Liver (tissue), 8 donors: ENCODE measurements at regions not wholly inside any gene's neighbourhood (a gene's known extent, or its start where the extent isn't known, plus 50 kb on each side); places are given as distances from the start of the nearest gene placed in this dataset.

ENCODE experiments used
- DNase-seq: peaks from one replicate; pipeline ENCODE4 v3.0.0-alpha.2; 2017; ENCODE audit warnings: low spot score
- H3K27ac ChIP-seq, 2 donors: one replicate each; pipeline ENCODE4 v1.7.0; 2013; ENCODE audit warnings: inconsistent platforms in 2 of 2, low read length in 2 of 2, control low read depth in 1 of 2, low read depth in 1 of 2, mild to moderate bottlenecking in 1 of 2
- H3K27me3 ChIP-seq, 4 donors: one replicate each; pipeline versions ENCODE4 v1.6.1 to v1.7.0; 2013; ENCODE audit warnings: low read length in 3 of 4, inconsistent platforms in 1 of 4, mild to moderate bottlenecking in 1 of 4, moderate library complexity in 1 of 4; ENCODE audit not compliant: control insufficient read depth in 4 of 4, insufficient read depth in 4 of 4
- H3K36me3 ChIP-seq, 4 donors: one replicate each; pipeline versions ENCODE4 v1.6.1 to v1.7.0; 2013; ENCODE audit warnings: low read length in 3 of 4, mild to moderate bottlenecking in 3 of 4, low read depth in 1 of 4, moderate library complexity in 1 of 4; ENCODE audit not compliant: control insufficient read depth in 4 of 4, insufficient read depth in 3 of 4
- H3K4me1 ChIP-seq, 4 donors: one replicate each; pipeline versions ENCODE4 v1.6.1 to v1.7.0; 2013; ENCODE audit warnings: low read length in 3 of 4, mild to moderate bottlenecking in 3 of 4, moderate library complexity in 1 of 4; ENCODE audit not compliant: control insufficient read depth in 4 of 4, insufficient read depth in 4 of 4
- H3K4me3 ChIP-seq, 3 donors: one replicate each; pipeline versions ENCODE4 v1.6.1 to v1.7.0; 2013; ENCODE audit warnings: low read length in 3 of 3, control low read depth in 1 of 3, low read depth in 1 of 3, mild to moderate bottlenecking in 1 of 3
- H3K9ac ChIP-seq, 2 donors: one replicate each; pipeline ENCODE4 v1.7.0; 2013; ENCODE audit warnings: low read length in 2 of 2, mild to moderate bottlenecking in 2 of 2, moderate library complexity in 2 of 2, control low read depth in 1 of 2, low read depth in 1 of 2
- H3K9me3 ChIP-seq, 4 donors: one replicate each; pipeline versions ENCODE4 v1.6.1 to v1.7.0; 2013; ENCODE audit warnings: low read length in 3 of 4; ENCODE audit not compliant: control insufficient read depth in 4 of 4
- ATF3 ChIP-seq: IDR thresholded peaks from 2 replicates; pipeline ENCODE4 v1.6.1; 2016; ENCODE audit warnings: antibody characterized with exemption
- CTCF ChIP-seq: fragments of 150-350 bp; IDR thresholded peaks from 2 replicates; pipeline ENCODE4 v1.5.1; 2017; ENCODE audit warnings: improper control_type of control experiment, low read depth, low read length; ENCODE audit not compliant: missing input control
- EGR1 ChIP-seq, 2 donors: IDR thresholded peaks; 2 replicates each; pipeline ENCODE4 v1.6.1; 2016 to 2018; ENCODE audit warnings: antibody characterized with exemption in 2 of 2, low read depth in 2 of 2
- FOXA1 ChIP-seq: IDR thresholded peaks from 2 replicates; pipeline ENCODE4 v1.6.1; 2016; ENCODE audit warnings: antibody characterized with exemption
- FOXA2 ChIP-seq: IDR thresholded peaks from 2 replicates; pipeline ENCODE4 v1.6.1; 2016; ENCODE audit warnings: antibody characterized with exemption
- GABPA ChIP-seq, 2 donors: IDR thresholded peaks in 1 of 2; conservative IDR thresholded peaks in 1 of 2; 2 replicates each; pipeline ENCODE4 v1.6.1; 2016; ENCODE audit warnings: antibody characterized with exemption in 2 of 2, mild to moderate bottlenecking in 1 of 2, moderate library complexity in 1 of 2
- HNF4A ChIP-seq, 2 donors: conservative IDR thresholded peaks; 2 replicates each; pipeline ENCODE4 v1.6.1; 2016; ENCODE audit warnings: antibody characterized with exemption in 2 of 2, mild to moderate bottlenecking in 2 of 2
- HNF4G ChIP-seq: IDR thresholded peaks from 2 replicates; pipeline ENCODE4 v1.6.1; 2016; ENCODE audit warnings: antibody characterized with exemption
- JUND ChIP-seq, 2 donors: IDR thresholded peaks; 2 replicates each; pipeline ENCODE4 v1.6.1; 2016; ENCODE audit warnings: antibody characterized with exemption in 2 of 2
- MAX ChIP-seq: IDR thresholded peaks from 2 replicates; pipeline ENCODE4 v1.6.1; 2016; ENCODE audit warnings: antibody characterized with exemption
- NR2F2 ChIP-seq: IDR thresholded peaks from 2 replicates; pipeline ENCODE4 v1.6.1; 2016; ENCODE audit warnings: antibody characterized with exemption
- RAD21 ChIP-seq, 2 donors: IDR thresholded peaks; 2 replicates each; pipeline ENCODE4 v1.6.1; 2016; ENCODE audit warnings: antibody characterized with exemption in 2 of 2, mild to moderate bottlenecking in 2 of 2
- RXRA ChIP-seq, 2 donors: IDR thresholded peaks; 2 replicates each; pipeline ENCODE4 v1.6.1; 2017 to 2018; ENCODE audit warnings: antibody characterized with exemption in 2 of 2, mild to moderate bottlenecking in 1 of 2
- SP1 ChIP-seq: IDR thresholded peaks from 2 replicates; pipeline ENCODE4 v1.6.1; 2018; ENCODE audit warnings: antibody characterized with exemption, mild to moderate bottlenecking
- TAF1 ChIP-seq: conservative IDR thresholded peaks from 2 replicates; pipeline ENCODE4 v1.6.1; 2016; ENCODE audit warnings: antibody characterized with exemption, mild to moderate bottlenecking
- YY1 ChIP-seq: IDR thresholded peaks from 2 replicates; pipeline ENCODE4 v1.6.1; 2016; ENCODE audit warnings: antibody characterized with exemption, mild to moderate bottlenecking
- WGBS: extraction: QIAGEN DNeasy Blood & Tissue Kit; methylation state at CpG from one replicate; pipeline ENCODE4 v1.1.7; 2013; 5-methylcytosine and 5-hydroxymethylcytosine counted together
- donor health status: healthy.
- donor health status: healthy.
- donor health status: healthy.
- donor health status: healthy.
- donor health status: healthy.

- no peak overlapping the region for H3K4me3 ChIP-seq
- DNase-seq: no peak
- no peaks in the 10 kb centered on the region for H3K9me3 ChIP-seq
- TF ChIP-seq ATF3 (no peak), EGR1 (IDR thresholded peaks at IDR 0.05; ENCODE audit: low read depth in 2 of 2) (no peak), TAF1 (no peak)
- no peaks in the 10 kb centered on the region for H3K27me3 ChIP-seq
- H3K9ac ChIP-seq: no peak overlapping the region
- H3K4me1 ChIP-seq: no peaks in the 10 kb centered on the region
- H3K36me3 ChIP-seq: no peaks in the 10 kb centered on the region
- no peak overlapping the region for H3K27ac ChIP-seq
These were observed 564.5 kb upstream of the ADAMTS9 start for GRCh38 chr3:65252266-65252665.

GRCh38 chr3:65251375-65251774 is 563.6 kb upstream of the ADAMTS9 start:
- Histone ChIP-seq H3K27me3 (no peaks in the 10 kb centered on the region), H3K36me3 (no peaks in the 10 kb centered on the region), H3K9me3 (no peaks in the 10 kb centered on the region), H3K4me3 (no peak overlapping the region), H3K9ac (no peak overlapping the region), H3K4me1 (no peaks in the 10 kb centered on the region), H3K27ac (no peak overlapping the region)
- TF ChIP-seq MAX: no peak
- no peak for TF ChIP-seq CTCF
- TF ChIP-seq RAD21 (IDR thresholded peaks at IDR 0.05): no peak
- no peak for TF ChIP-seq RXRA (IDR thresholded peaks at IDR 0.05)
- TF ChIP-seq GABPA (IDR thresholded peaks at IDR 0.05 in 1 of 2, conservative IDR thresholded peaks at IDR 0.05 in 1 of 2): no peak
- TF ChIP-seq JUND (IDR thresholded peaks at IDR 0.05): no peak
- TF ChIP-seq SP1: no peak
- no peak for TF ChIP-seq ATF3
- TF ChIP-seq TAF1: no peak
- no peak for TF ChIP-seq YY1
- TF ChIP-seq FOXA2: no peak
- 87% methylated on average over 2 of the region's 2 CpGs for WGBS
- DNase-seq: no peak

- Histone ChIP-seq H3K27ac (no peak overlapping the region), H3K9ac (no peak overlapping the region), H3K4me1 (no peaks in the 10 kb centered on the region), H3K27me3 (no peaks in the 10 kb centered on the region), H3K4me3 (no peak overlapping the region), H3K36me3 (no peaks in the 10 kb centered on the region), H3K9me3 (no peaks in the 10 kb centered on the region)
- no peak for TF ChIP-seq YY1
- TF ChIP-seq NR2F2: no peak
- TF ChIP-seq GABPA (IDR thresholded peaks at IDR 0.05 in 1 of 2, conservative IDR thresholded peaks at IDR 0.05 in 1 of 2): no peak
- TF ChIP-seq FOXA1: no peak
- TF ChIP-seq MAX: no peak
- TF ChIP-seq TAF1: no peak
- no peak for TF ChIP-seq HNF4A (conservative IDR thresholded peaks at IDR 0.05)
- TF ChIP-seq SP1: no peak
- TF ChIP-seq EGR1 (IDR thresholded peaks at IDR 0.05; ENCODE audit: low read depth in 2 of 2): no peak
- TF ChIP-seq HNF4G: no peak
- 56% methylated on average over 6 of the region's 6 CpGs for WGBS
- no peak for DNase-seq
These were observed 558.8 kb upstream of the ADAMTS9 start for GRCh38 chr3:65246561-65246960.
